ENCODE measurements at regions not wholly inside any gene's neighbourhood (a gene's known extent, or its start where the extent isn't known, plus 50 kb on each side); places are given as distances from the start of the nearest gene placed in this dataset.

DNA sequence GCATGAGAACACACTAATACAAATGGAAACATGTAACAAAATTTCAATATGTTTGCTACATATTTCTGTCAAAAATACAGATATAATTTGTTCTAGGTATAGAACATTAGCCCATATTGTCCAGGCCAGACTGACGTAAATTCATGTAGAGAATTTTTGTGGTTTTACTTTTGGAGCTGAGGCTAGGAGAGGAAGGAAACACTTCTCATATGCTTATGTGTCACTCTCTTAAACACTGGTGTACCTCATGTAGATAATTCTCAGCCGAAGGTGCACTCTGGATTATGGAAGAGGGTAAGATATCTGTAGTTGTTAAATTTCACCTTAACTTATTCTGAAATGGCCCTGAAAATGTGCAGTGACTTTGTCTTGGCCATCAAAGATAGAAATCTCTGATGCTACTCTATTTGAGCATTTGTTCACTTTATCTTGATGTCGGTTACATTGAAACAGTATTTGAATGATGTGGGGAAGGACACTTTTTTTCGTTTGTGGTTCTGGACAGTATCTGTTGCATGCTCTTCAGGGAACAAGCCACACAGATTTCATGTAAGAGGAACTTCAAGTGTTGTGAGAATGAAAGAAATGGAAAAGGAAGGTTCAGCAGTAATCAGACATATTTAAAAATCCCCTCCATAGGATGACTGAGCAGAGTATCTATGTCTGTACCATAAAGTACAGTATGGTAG lies 202.7 kb downstream of the SPATA31D1 start:
- no peaks in the 10 kb centered on the region for H3K36me3 ChIP-seq (ENCODE audit: insufficient read depth, low read length, poor library complexity, severe bottlenecking)
- H3K4me1 ChIP-seq (ENCODE audit: insufficient read depth, low read length, poor library complexity, severe bottlenecking): no peaks in the 10 kb centered on the region
- no peaks in the 10 kb centered on the region for H3K9me3 ChIP-seq (ENCODE audit: low read depth, low read length, poor library complexity, severe bottlenecking)
- no peak overlapping the region for H3K27ac ChIP-seq (ENCODE audit: low read depth, low read length, poor library complexity, severe bottlenecking)
- ChIA-PET POLR2A (ENCODE audit: low non-redundant PET) (no interaction called here), CTCF (no interaction called here)
- peaks cover 13% of the 10 kb centered on the region for H3K27me3 ChIP-seq (replicated peaks; ENCODE audit: insufficient read depth, low read depth, low read length, poor library complexity)
- no TSS peak for BruUV-seq (replicated peaks)
- no peak overlapping the region for H3K4me3 ChIP-seq (ENCODE audit: low read depth, low read length, poor library complexity, severe bottlenecking)
- no peak for TF ChIP-seq EZH2 (IDR thresholded peaks at IDR 0.05; ENCODE audit: borderline replicate concordance, low read depth, low read length, poor library complexity, severe bottlenecking)
- TF ChIP-seq, protein P1, sequence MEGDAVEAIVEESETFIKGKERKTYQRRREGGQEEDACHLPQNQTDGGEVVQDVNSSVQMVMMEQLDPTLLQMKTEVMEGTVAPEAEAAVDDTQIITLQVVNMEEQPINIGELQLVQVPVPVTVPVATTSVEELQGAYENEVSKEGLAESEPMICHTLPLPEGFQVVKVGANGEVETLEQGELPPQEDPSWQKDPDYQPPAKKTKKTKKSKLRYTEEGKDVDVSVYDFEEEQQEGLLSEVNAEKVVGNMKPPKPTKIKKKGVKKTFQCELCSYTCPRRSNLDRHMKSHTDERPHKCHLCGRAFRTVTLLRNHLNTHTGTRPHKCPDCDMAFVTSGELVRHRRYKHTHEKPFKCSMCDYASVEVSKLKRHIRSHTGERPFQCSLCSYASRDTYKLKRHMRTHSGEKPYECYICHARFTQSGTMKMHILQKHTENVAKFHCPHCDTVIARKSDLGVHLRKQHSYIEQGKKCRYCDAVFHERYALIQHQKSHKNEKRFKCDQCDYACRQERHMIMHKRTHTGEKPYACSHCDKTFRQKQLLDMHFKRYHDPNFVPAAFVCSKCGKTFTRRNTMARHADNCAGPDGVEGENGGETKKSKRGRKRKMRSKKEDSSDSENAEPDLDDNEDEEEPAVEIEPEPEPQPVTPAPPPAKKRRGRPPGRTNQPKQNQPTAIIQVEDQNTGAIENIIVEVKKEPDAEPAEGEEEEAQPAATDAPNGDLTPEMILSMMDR (conservative IDR thresholded peaks at IDR 0.05; ENCODE audit: low read depth, low read length): no peak
- no peak for DNase-seq (ENCODE audit: low spot score)
- intact Hi-C loops (cut with micrococcal nuclease; ENCODE audit: unreplicated experiment): no loop called here

DNA sequence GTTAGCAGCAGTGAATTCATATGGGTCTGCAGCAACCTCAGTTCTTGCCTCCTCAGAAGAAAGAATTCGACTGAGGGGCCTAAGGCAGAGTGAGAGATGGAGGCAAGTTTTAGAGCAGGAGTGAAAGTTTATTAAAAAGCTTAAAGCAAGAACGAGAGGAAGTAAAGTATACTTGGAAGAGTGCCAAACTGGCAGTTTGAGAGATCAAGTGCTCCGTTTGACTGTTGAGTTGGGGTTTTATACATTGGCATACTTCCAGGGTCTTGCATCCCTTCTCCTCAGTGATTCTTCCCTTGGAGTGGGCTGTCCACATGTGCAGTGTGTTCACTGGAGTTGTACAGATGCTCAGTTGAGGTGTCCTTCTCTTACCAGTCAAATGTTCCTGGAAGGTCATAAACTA lies 203.6 kb downstream of the SPATA31D1 start:
- Histone ChIP-seq H3K27me3 (replicated peaks; ENCODE audit: insufficient read depth, low read depth, low read length, poor library complexity) (peaks cover 11% of the 10 kb centered on the region), H3K27ac (ENCODE audit: low read depth, low read length, poor library complexity, severe bottlenecking) (no peak overlapping the region), H3K36me3 (ENCODE audit: insufficient read depth, low read length, poor library complexity, severe bottlenecking) (no peaks in the 10 kb centered on the region), H3K4me1 (ENCODE audit: insufficient read depth, low read length, poor library complexity, severe bottlenecking) (no peaks in the 10 kb centered on the region), H3K4me3 (ENCODE audit: low read depth, low read length, poor library complexity, severe bottlenecking) (no peak overlapping the region), H3K9me3 (ENCODE audit: low read depth, low read length, poor library complexity, severe bottlenecking) (no peaks in the 10 kb centered on the region)
- POLR2A ChIA-PET (ENCODE audit: low non-redundant PET): no interaction called here
- DNase-seq (ENCODE audit: low spot score): no peak
- BruUV-seq (replicated peaks): no TSS peak
- TF ChIP-seq, protein P1 (conservative IDR thresholded peaks at IDR 0.05; ENCODE audit: low read depth, low read length): no peak
- TF ChIP-seq EZH2 (IDR thresholded peaks at IDR 0.05; ENCODE audit: borderline replicate concordance, low read depth, low read length, poor library complexity, severe bottlenecking): no peak
- intact Hi-C loops (cut with micrococcal nuclease; ENCODE audit: unreplicated experiment): no loop called here
- CTCF ChIA-PET: no interaction called here

DNA sequence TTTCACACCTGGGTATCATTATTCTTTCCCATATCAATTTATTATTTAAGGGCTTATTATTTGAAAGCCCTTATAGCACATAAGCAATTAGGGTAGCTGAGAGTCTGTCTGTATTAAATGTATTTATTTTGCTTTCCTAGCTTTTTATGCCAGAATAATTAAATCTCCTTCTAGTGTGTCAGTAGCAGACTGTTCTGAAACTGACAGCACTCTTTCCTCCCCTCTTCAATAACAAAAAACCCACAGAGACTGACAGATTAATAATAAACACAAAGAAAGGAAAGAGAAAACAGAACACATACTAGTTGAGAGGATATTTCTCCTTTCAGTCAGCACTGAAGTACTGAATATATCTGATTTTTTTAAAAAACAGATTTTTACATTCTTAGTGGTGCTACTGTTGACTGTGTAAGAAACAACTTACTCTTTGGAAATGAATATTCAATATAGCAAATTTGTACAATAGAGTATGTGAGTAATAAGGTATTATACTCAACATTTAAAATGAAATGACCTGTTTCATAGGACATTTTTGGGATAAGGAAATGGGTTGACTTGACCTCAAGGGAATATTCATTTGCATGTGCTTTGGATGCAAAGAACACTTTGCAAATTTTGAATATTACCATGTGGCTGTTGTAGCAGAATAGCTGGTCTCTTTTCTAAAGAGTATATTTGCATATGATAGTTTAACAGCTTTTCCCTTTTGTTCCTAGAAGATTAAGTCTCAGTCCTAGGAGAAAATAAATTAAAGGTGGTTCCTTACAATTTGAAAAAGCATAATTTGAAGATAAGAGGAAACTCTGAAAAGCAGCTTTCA lies 208.3 kb downstream of the SPATA31D1 start:
- H3K27ac ChIP-seq (ENCODE audit: low read depth, low read length, poor library complexity, severe bottlenecking): no peak overlapping the region
- H3K27me3 ChIP-seq (replicated peaks; ENCODE audit: insufficient read depth, low read depth, low read length, poor library complexity): no peaks in the 10 kb centered on the region
- H3K4me1 ChIP-seq (ENCODE audit: insufficient read depth, low read length, poor library complexity, severe bottlenecking): no peaks in the 10 kb centered on the region
- no peak overlapping the region for H3K4me3 ChIP-seq (ENCODE audit: low read depth, low read length, poor library complexity, severe bottlenecking)
- no peak for TF ChIP-seq EZH2 (IDR thresholded peaks at IDR 0.05; ENCODE audit: borderline replicate concordance, low read depth, low read length, poor library complexity, severe bottlenecking)
- TF ChIP-seq, protein P1 (conservative IDR thresholded peaks at IDR 0.05; ENCODE audit: low read depth, low read length): no peak
- ChIA-PET POLR2A (ENCODE audit: low non-redundant PET) (no interaction called here), CTCF (no interaction called here)
- H3K9me3 ChIP-seq (ENCODE audit: low read depth, low read length, poor library complexity, severe bottlenecking): no peaks in the 10 kb centered on the region
- intact Hi-C loops (cut with micrococcal nuclease; ENCODE audit: unreplicated experiment): no loop called here
- no peaks in the 10 kb centered on the region for H3K36me3 ChIP-seq (ENCODE audit: insufficient read depth, low read length, poor library complexity, severe bottlenecking)
- no peak for DNase-seq (ENCODE audit: low spot score)
- no TSS peak for BruUV-seq (replicated peaks)

All from A673 (cell line).